T-cell (primary cell): ENCODE measurements at regions not wholly inside any gene's neighbourhood (a gene's known extent, or its start where the extent isn't known, plus 50 kb on each side); places are given as distances from the start of the nearest gene placed in this dataset.

Experiments
- ATAC-seq, 4 experiments: fragments of 200-7000 bp in 3 of 4; fragments of 150-1000 bp in 1 of 4; cut with Tn5 transposase; replicated peaks in 1 of 4; 1 replicate in 3 of 4; 2 replicates in 1 of 4; pipeline ENCODE4 v1.10.0; 2021; ENCODE audit warnings: moderate library complexity in 3 of 4, mild to moderate bottlenecking in 2 of 4, moderate number of reproducible peaks in 1 of 4
- CTCF ChIA-PET, 2 donors: fragments of 300-600 bp; sonication (Branson Sonifier 250); formaldehyde crosslinking; loops; one replicate each; lab custom pipeline; 2022; ENCODE audit warnings: antibody characterized with exemption in 2 of 2; lab: Charles Lee
- POLR2A ChIA-PET, 2 donors: fragments of 300-600 bp; sonication (Branson Sonifier 250); formaldehyde crosslinking; loops; one replicate each; lab custom pipeline; 2022; ENCODE audit warnings: antibody characterized with exemption in 2 of 2; lab: Charles Lee
- DNase-seq, 35 experiments: peaks; one replicate each; pipeline versions ENCODE4 v3.0.0 to v3.0.0-alpha.2; 2013 to 2023
- H3K27ac ChIP-seq: one replicate; pipeline ENCODE4 v1.5.1; 2013; ENCODE audit warnings: low read length
- H3K27me3 ChIP-seq, 2 experiments: replicated peaks in 1 of 2; 1 replicate in 1 of 2; 2 replicates in 1 of 2; pipeline versions ENCODE4 v1.6.1 to v1.7.0; 2013; ENCODE audit warnings: low read length in 1 of 2, mixed read lengths in 1 of 2; ENCODE audit not compliant: control insufficient read depth in 2 of 2, insufficient read depth in 2 of 2; ENCODE audit errors: extremely low read depth in 1 of 2
- H3K36me3 ChIP-seq, 2 donors: 1 replicate in 1 of 2; 2 replicates in 1 of 2; pipeline versions ENCODE4 v1.6.1 to v1.7.0; 2013; ENCODE audit warnings: low read length in 1 of 2; ENCODE audit not compliant: control insufficient read depth in 2 of 2, insufficient read depth in 1 of 2; ENCODE audit errors: extremely low read depth in 1 of 2
- H3K4me1 ChIP-seq, 2 experiments: 1 replicate in 1 of 2; 2 replicates in 1 of 2; pipeline versions ENCODE4 v1.6.1 to v1.7.0; 2013; ENCODE audit warnings: low read length in 2 of 2, mixed read lengths in 1 of 2; ENCODE audit not compliant: insufficient read depth in 2 of 2, control insufficient read depth in 1 of 2; ENCODE audit errors: extremely low read depth in 1 of 2
- H3K4me3 ChIP-seq, 2 donors: 1 replicate in 1 of 2; 2 replicates in 1 of 2; pipeline versions ENCODE4 v1.5.1 to v1.7.0; 2013; ENCODE audit warnings: mild to moderate bottlenecking in 2 of 2, low read length in 1 of 2, moderate library complexity in 1 of 2; ENCODE audit not compliant: control insufficient read depth in 1 of 2; ENCODE audit errors: extremely low read depth in 1 of 2
- H3K9me3 ChIP-seq: 2 replicates; pipeline ENCODE4 v1.7.0; 2013
- H3K27ac Mint-ChIP-seq, 2 donors: one replicate each; pipeline ENCODE4 v1.8.0; 2020 to 2021; ENCODE audit warnings: mild to moderate bottlenecking in 2 of 2, mixed read lengths in 2 of 2
- H3K27me3 Mint-ChIP-seq, 2 donors: one replicate each; pipeline ENCODE4 v1.8.0; 2021 to 2022; ENCODE audit warnings: mixed read lengths in 2 of 2
- H3K36me3 Mint-ChIP-seq: one replicate; pipeline ENCODE4 v1.8.0; 2021; ENCODE audit warnings: mixed read lengths
- H3K4me1 Mint-ChIP-seq, 3 donors: one replicate each; pipeline ENCODE4 v1.8.0; 2020 to 2022; ENCODE audit warnings: mixed read lengths in 3 of 3, mild to moderate bottlenecking in 1 of 3
- H3K4me3 Mint-ChIP-seq, 3 donors: one replicate each; pipeline ENCODE4 v1.8.0; 2020 to 2022; ENCODE audit warnings: mild to moderate bottlenecking in 3 of 3, mixed read lengths in 3 of 3, moderate library complexity in 3 of 3
- H3K9me3 Mint-ChIP-seq, 3 donors: one replicate each; pipeline ENCODE4 v1.8.0; 2020 to 2022; ENCODE audit warnings: mixed read lengths in 3 of 3
- WGBS: methylation state at CpG from one replicate; pipeline ENCODE4 v1.1.5; 2013; ENCODE audit warnings: missing lambda C conversion rate; ENCODE audit not compliant: insufficient coverage; 5-methylcytosine and 5-hydroxymethylcytosine counted together

GRCh38 chr19:56966697-56967299 is 126.3 kb upstream of the PEG3 start:
- ATAC-seq (no peak), DNase-seq (no peak)
- Mint-ChIP-seq H3K36me3 (no peaks in the 10 kb centered on the region), H3K27me3 (no peaks in the 10 kb centered on the region), H3K9me3 (peaks cover 16 to 31% (median 18%) of the 10 kb centered on the region in 3 donors), H3K4me1 (no peaks in the 10 kb centered on the region), H3K4me3 (no peak overlapping the region), H3K27ac (no peak overlapping the region)
- Histone ChIP-seq H3K36me3 (no peaks in the 10 kb centered on the region), H3K4me3 (no peak overlapping the region), H3K4me1 (no peaks in the 10 kb centered on the region), H3K27me3 (peaks cover 0 to 10% of the 10 kb centered on the region in 2 experiments), H3K9me3 (no peaks in the 10 kb centered on the region), H3K27ac (no peak overlapping the region)
- ChIA-PET POLR2A (no interaction called here), CTCF (no interaction called here)
- 76% methylated on average over 11 of the region's 13 CpGs for WGBS

GRCh38 chr19:56969156-56969555 is 128.6 kb upstream of the PEG3 start:
- H3K4me3 ChIP-seq: no peak overlapping the region
- Mint-ChIP-seq H3K36me3 (no peaks in the 10 kb centered on the region), H3K27me3 (no peaks in the 10 kb centered on the region), H3K27ac (no peak overlapping the region), H3K4me3 (no peak overlapping the region), H3K9me3 (peaks cover 13 to 25% (median 14%) of the 10 kb centered on the region in 3 donors), H3K4me1 (no peaks in the 10 kb centered on the region)
- CTCF ChIA-PET: no interaction called here
- no peaks in the 10 kb centered on the region for H3K4me1 ChIP-seq
- WGBS: no CpG with 5 or more reads among the region's 2 CpGs
- ATAC-seq (no peak), DNase-seq (no peak)
- no peaks in the 10 kb centered on the region for H3K36me3 ChIP-seq
- H3K27ac ChIP-seq: no peak overlapping the region
- POLR2A ChIA-PET: no interaction called here
- H3K27me3 ChIP-seq: peaks cover 0 to 10% of the 10 kb centered on the region in 2 experiments
- H3K9me3 ChIP-seq: no peaks in the 10 kb centered on the region

GRCh38 chr19:56969759-56970178 is 129.2 kb upstream of the PEG3 start:
- DNase-seq: no peak
- ATAC-seq: no peak
- Mint-ChIP-seq H3K9me3 (peaks cover 15 to 26% (median 17%) of the 10 kb centered on the region in 3 donors), H3K27me3 (no peaks in the 10 kb centered on the region), H3K4me3 (no peak overlapping the region), H3K4me1 (no peaks in the 10 kb centered on the region), H3K27ac (no peak overlapping the region), H3K36me3 (no peaks in the 10 kb centered on the region)
- H3K9me3 ChIP-seq: no peaks in the 10 kb centered on the region
- no peak overlapping the region for H3K4me3 ChIP-seq
- peaks cover 0 to 10% of the 10 kb centered on the region in 2 experiments for H3K27me3 ChIP-seq
- POLR2A ChIA-PET: no interaction called here
- WGBS: 13% methylated on average over 3 of the region's 6 CpGs
- CTCF ChIA-PET: no interaction called here
- H3K36me3 ChIP-seq: no peaks in the 10 kb centered on the region
- H3K4me1 ChIP-seq: no peaks in the 10 kb centered on the region
- H3K27ac ChIP-seq: no peak overlapping the region

- Histone ChIP-seq H3K4me1 (no peaks in the 10 kb centered on the region), H3K36me3 (no peaks in the 10 kb centered on the region), H3K9me3 (no peaks in the 10 kb centered on the region), H3K27ac (no peak overlapping the region), H3K27me3 (peaks cover 0 to 9% of the 10 kb centered on the region in 2 experiments), H3K4me3 (no peak overlapping the region)
- Mint-ChIP-seq H3K27ac (no peak overlapping the region), H3K9me3 (peaks cover 17 to 32% (median 19%) of the 10 kb centered on the region in 3 donors), H3K36me3 (no peaks in the 10 kb centered on the region), H3K4me1 (no peaks in the 10 kb centered on the region), H3K27me3 (no peaks in the 10 kb centered on the region), H3K4me3 (no peak overlapping the region)
- DNase-seq (no peak), ATAC-seq (no peak)
- WGBS: 81% methylated on average over 13 of the region's 14 CpGs
- ChIA-PET CTCF (no interaction called here), POLR2A (no interaction called here)
Measured at GRCh38 chr19:56971230-56971629, 130.7 kb upstream of the PEG3 start.

- Histone ChIP-seq H3K4me3 (no peak overlapping the region), H3K36me3 (no peaks in the 10 kb centered on the region), H3K27me3 (peaks cover 0 to 2% of the 10 kb centered on the region in 2 experiments), H3K4me1 (no peaks in the 10 kb centered on the region), H3K9me3 (no peaks in the 10 kb centered on the region), H3K27ac (no peak overlapping the region)
- DNase-seq: no peak
- no peaks in the 10 kb centered on the region for H3K4me1 Mint-ChIP-seq
- ChIA-PET POLR2A (no interaction called here), CTCF (no interaction called here)
- H3K4me3 Mint-ChIP-seq: no peak overlapping the region
- ATAC-seq: no peak
- H3K36me3 Mint-ChIP-seq: peaks cover 4% of the 10 kb centered on the region
- peaks cover 20 to 36% (median 21%) of the 10 kb centered on the region in 3 donors for H3K9me3 Mint-ChIP-seq
- no peaks in the 10 kb centered on the region for H3K27me3 Mint-ChIP-seq
- no peak overlapping the region for H3K27ac Mint-ChIP-seq
- 74% methylated on average over 7 of the region's 16 CpGs for WGBS
Measured at GRCh38 chr19:56972291-56972841, 131.8 kb upstream of the PEG3 start.

- Histone ChIP-seq H3K4me1 (no peaks in the 10 kb centered on the region), H3K9me3 (no peaks in the 10 kb centered on the region), H3K4me3 (no peak overlapping the region), H3K27ac (no peak overlapping the region), H3K36me3 (no peaks in the 10 kb centered on the region), H3K27me3 (no peaks in the 10 kb centered on the region)
- Mint-ChIP-seq H3K36me3 (peaks cover 4% of the 10 kb centered on the region), H3K9me3 (peaks cover 22 to 37% (median 28%) of the 10 kb centered on the region in 3 donors), H3K4me1 (no peaks in the 10 kb centered on the region), H3K27me3 (no peaks in the 10 kb centered on the region), H3K27ac (no peak overlapping the region), H3K4me3 (no peak overlapping the region)
- no peak for ATAC-seq
- ChIA-PET POLR2A (no interaction called here), CTCF (no interaction called here)
- no peak for DNase-seq
- WGBS: 48% methylated on average over 8 of the region's 12 CpGs
Measured at GRCh38 chr19:56973713-56974555, 133.4 kb upstream of the PEG3 start.
